AG04450 (cell line): ENCODE measurements at regions not wholly inside any gene's neighbourhood (a gene's known extent, or its start where the extent isn't known, plus 50 kb on each side); places are given as distances from the start of the nearest gene placed in this dataset.

Experiments
- CTCF ChIA-PET: fragments of 300-600, 350-600 bp; formaldehyde crosslinking; extraction: SDS; loops from one replicate; lab custom pipeline; 2022; ENCODE audit warnings: antibody characterized with exemption, inconsistent platforms; lab: Charles Lee
- POLR2A ChIA-PET: fragments of 350-600 bp; formaldehyde crosslinking; extraction: SDS; loops from one replicate; lab custom pipeline; 2021; ENCODE audit warnings: antibody characterized with exemption, inconsistent platforms; lab: Yijun Ruan, JAX
- DNase-seq: peaks from one replicate; pipeline ENCODE4 v3.0.0-alpha.2; 2011; ENCODE audit warnings: low read depth, low spot score
- H3K27ac ChIP-seq: one replicate; pipeline ENCODE4 v1.5.1; 2012; ENCODE audit warnings: low read depth, low read length, control low read depth
- H3K27me3 ChIP-seq: one replicate; pipeline ENCODE4 v1.6.0; 2012; ENCODE audit warnings: low read length; ENCODE audit not compliant: control insufficient read depth, insufficient read depth
- H3K4me3 ChIP-seq: 2 replicates; pipeline ENCODE4 v1.5.1; 2011; ENCODE audit warnings: mild to moderate bottlenecking, low read depth, low read length, control low read depth
- H3K9me3 ChIP-seq: 2 replicates; pipeline ENCODE4 v1.5.1; 2012; ENCODE audit warnings: low read length; ENCODE audit not compliant: control insufficient read depth, insufficient read depth
- TF ChIP-seq, protein P1 (sequence below): IDR thresholded peaks from 2 replicates; pipeline ENCODE4 v1.5.1; 2011; ENCODE audit warnings: low read depth, low read length, control low read depth, inconsistent platforms

- Histone ChIP-seq H3K27me3 (no peaks in the 10 kb centered on the region), H3K4me3 (no peak overlapping the region), H3K9me3 (no peaks in the 10 kb centered on the region), H3K27ac (no peak overlapping the region)
- DNase-seq: no peak
- TF ChIP-seq, protein P1, sequence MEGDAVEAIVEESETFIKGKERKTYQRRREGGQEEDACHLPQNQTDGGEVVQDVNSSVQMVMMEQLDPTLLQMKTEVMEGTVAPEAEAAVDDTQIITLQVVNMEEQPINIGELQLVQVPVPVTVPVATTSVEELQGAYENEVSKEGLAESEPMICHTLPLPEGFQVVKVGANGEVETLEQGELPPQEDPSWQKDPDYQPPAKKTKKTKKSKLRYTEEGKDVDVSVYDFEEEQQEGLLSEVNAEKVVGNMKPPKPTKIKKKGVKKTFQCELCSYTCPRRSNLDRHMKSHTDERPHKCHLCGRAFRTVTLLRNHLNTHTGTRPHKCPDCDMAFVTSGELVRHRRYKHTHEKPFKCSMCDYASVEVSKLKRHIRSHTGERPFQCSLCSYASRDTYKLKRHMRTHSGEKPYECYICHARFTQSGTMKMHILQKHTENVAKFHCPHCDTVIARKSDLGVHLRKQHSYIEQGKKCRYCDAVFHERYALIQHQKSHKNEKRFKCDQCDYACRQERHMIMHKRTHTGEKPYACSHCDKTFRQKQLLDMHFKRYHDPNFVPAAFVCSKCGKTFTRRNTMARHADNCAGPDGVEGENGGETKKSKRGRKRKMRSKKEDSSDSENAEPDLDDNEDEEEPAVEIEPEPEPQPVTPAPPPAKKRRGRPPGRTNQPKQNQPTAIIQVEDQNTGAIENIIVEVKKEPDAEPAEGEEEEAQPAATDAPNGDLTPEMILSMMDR: no peak
- ChIA-PET CTCF (no interaction called here), POLR2A (no interaction called here)
Observed at GRCh38 chr18:68466672-68467071, 248.2 kb downstream of the TMX3 start.

DNA sequence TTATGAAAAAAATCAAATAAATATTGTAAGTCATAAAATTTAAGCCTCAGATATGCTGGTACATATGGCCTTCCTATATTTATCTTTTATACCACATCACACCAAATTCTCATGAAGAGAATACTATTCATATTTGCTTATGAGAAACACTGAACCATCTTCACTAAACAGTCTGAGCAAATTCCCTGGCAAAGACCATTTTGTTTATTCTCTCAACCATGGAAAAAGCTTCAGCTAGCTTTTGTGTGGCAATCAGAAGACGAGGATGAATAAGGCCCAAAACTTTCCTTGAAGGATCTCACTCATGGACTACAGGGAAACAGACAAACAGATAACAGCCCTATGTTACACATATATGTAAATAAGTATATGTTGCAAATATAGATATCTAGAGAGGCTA, 252.1 kb downstream of the TMX3 start:
- ChIA-PET POLR2A (no interaction called here), CTCF (no interaction called here)
- no peak overlapping the region for H3K27ac ChIP-seq
- no peaks in the 10 kb centered on the region for H3K9me3 ChIP-seq
- no peaks in the 10 kb centered on the region for H3K27me3 ChIP-seq
- TF ChIP-seq, protein P1: no peak
- no peak overlapping the region for H3K4me3 ChIP-seq
- DNase-seq: no peak

DNA sequence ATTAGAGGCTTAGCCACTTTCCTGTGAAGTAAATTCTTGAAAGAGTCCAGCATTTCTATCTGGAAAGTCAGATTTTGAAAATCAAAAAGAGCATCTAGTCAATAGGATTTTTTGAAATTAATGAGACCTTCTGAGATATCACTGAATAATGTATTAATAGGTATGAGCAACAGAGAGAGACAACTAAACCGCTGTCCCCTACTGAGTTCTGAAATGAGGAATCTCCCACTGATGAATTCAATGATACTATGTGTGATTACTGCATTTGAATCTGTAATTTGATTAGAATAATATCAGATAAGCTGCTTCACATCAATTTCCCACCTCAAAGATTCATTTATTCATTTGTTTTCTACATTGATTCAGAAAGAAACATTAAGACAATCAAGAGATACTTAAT, 252.8 kb downstream of the TMX3 start:
- Histone ChIP-seq H3K9me3 (no peaks in the 10 kb centered on the region), H3K4me3 (no peak overlapping the region), H3K27ac (no peak overlapping the region), H3K27me3 (no peaks in the 10 kb centered on the region)
- TF ChIP-seq, protein P1: no peak
- ChIA-PET CTCF (no interaction called here), POLR2A (interaction anchor here (1.5 kb wide), 1 partner anchor 33 kb away, joined by 4 read pairs; no protein-coding TSS in a partner anchor)
- no peak for DNase-seq

DNA sequence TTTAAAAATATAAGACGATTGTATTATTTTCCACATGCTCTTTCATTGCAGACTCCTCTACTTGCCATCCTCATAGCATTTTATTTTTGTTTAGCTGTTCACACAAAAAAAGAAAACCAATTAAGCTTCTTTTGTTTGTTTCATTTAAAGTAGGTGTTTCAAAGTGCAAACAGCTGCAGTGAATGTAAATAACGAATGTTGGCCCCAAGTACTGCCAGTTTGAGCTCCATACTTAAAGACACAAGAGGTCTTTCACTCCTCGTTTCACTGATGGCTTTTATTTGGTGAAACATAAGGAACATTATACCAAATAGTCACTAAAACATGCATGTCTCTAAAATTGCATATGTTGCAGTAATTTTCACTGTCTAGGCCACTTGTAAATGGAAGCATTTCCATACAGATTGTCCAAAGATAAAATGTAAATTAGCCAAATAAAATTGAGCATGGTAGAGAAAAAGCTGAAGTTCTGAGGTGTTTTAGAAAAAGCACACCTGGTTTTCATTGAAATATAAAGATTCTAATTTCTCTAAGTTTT, 253.4 kb downstream of the TMX3 start:
- Histone ChIP-seq H3K27me3 (no peaks in the 10 kb centered on the region), H3K27ac (no peak overlapping the region), H3K4me3 (no peak overlapping the region), H3K9me3 (no peaks in the 10 kb centered on the region)
- TF ChIP-seq, protein P1: no peak
- CTCF ChIA-PET: interaction anchor here (0.5 kb wide), 1 partner anchor 1243 kb away, joined by 3 read pairs; no protein-coding TSS in a partner anchor
- no peak for DNase-seq
- POLR2A ChIA-PET: interaction anchor here (1.5 kb wide), 1 partner anchor 33 kb away, joined by 4 read pairs; no protein-coding TSS in a partner anchor

- no peaks in the 10 kb centered on the region for H3K9me3 ChIP-seq
- no peak overlapping the region for H3K27ac ChIP-seq
- no peak for DNase-seq
- H3K4me3 ChIP-seq: no peak overlapping the region
- ChIA-PET POLR2A (no interaction called here), CTCF (no interaction called here)
- TF ChIP-seq, protein P1: no peak
- H3K27me3 ChIP-seq: no peaks in the 10 kb centered on the region
Observed at GRCh38 chr18:68459968-68460367, 254.9 kb downstream of the TMX3 start.
